Natural killer cell (primary cell): ENCODE measurements at regions not wholly inside any gene's neighbourhood (a gene's known extent, or its start where the extent isn't known, plus 50 kb on each side); places are given as distances from the start of the nearest gene placed in this dataset.

ENCODE experiments used
- ATAC-seq, 3 donors: fragments of 150-1000 bp in 2 of 3; fragments of 200-7000 bp in 1 of 3; cut with Tn5 transposase; 1 replicate in 1 of 3; 2 replicates in 2 of 3; pipeline ENCODE4 v1.10.0; 2021; ENCODE audit warnings: mild to moderate bottlenecking in 2 of 3, moderate library complexity in 2 of 3
- DNase-seq, 2 donors: peaks; one replicate each; pipeline versions ENCODE4 v3.0.0 to v3.0.0-alpha.2; 2013 to 2021; ENCODE audit warnings: mixed read lengths in 1 of 2
- H3K27ac ChIP-seq: one replicate; pipeline ENCODE4 v1.5.1; 2013; ENCODE audit warnings: mild to moderate bottlenecking, low read length
- H3K27me3 ChIP-seq: one replicate; pipeline ENCODE4 v1.6.1; 2013; ENCODE audit warnings: low read length; ENCODE audit not compliant: control insufficient read depth, insufficient read depth
- H3K36me3 ChIP-seq: one replicate; pipeline ENCODE4 v1.6.1; 2013; ENCODE audit warnings: low read length; ENCODE audit not compliant: control insufficient read depth, insufficient read depth
- H3K4me1 ChIP-seq: one replicate; pipeline ENCODE4 v1.6.1; 2013; ENCODE audit warnings: low read length; ENCODE audit not compliant: control insufficient read depth, insufficient read depth
- H3K4me3 ChIP-seq: one replicate; pipeline ENCODE4 v1.5.1; 2013; ENCODE audit warnings: low read length
- H3K9me3 ChIP-seq: one replicate; pipeline ENCODE4 v1.6.1; 2013; ENCODE audit warnings: low read length; ENCODE audit not compliant: control insufficient read depth, insufficient read depth
- H3K27ac Mint-ChIP-seq, 2 donors: one replicate each; pipeline ENCODE4 v1.8.0; 2022; ENCODE audit warnings: mild to moderate bottlenecking in 2 of 2, mixed read lengths in 2 of 2, moderate library complexity in 1 of 2
- H3K27me3 Mint-ChIP-seq, 2 donors: one replicate each; pipeline ENCODE4 v1.8.0; 2022; ENCODE audit warnings: low read depth in 2 of 2, mixed read lengths in 2 of 2
- H3K36me3 Mint-ChIP-seq: one replicate; pipeline ENCODE4 v1.8.0; 2022; ENCODE audit warnings: mixed read lengths
- H3K4me1 Mint-ChIP-seq, 2 donors: one replicate each; pipeline ENCODE4 v1.8.0; 2022; ENCODE audit warnings: mixed read lengths in 2 of 2
- H3K4me3 Mint-ChIP-seq: one replicate; pipeline ENCODE4 v1.8.0; 2022; ENCODE audit warnings: mild to moderate bottlenecking, moderate library complexity, mixed read lengths
- H3K9me3 Mint-ChIP-seq, 2 donors: one replicate each; pipeline ENCODE4 v1.8.0; 2022; ENCODE audit warnings: mixed read lengths in 2 of 2
- WGBS: methylation state at CpG from one replicate; pipeline ENCODE4 v1.1.7; 2013; ENCODE audit warnings: missing lambda C conversion rate; ENCODE audit not compliant: insufficient coverage; 5-methylcytosine and 5-hydroxymethylcytosine counted together
- intact Hi-C: fragments of 100-400 bp; cut with micrococcal nuclease; formaldehyde crosslinking; loops from one replicate; pipeline ENCODE4 v1.14.2; 2022
- TF ChIP-seq, protein P1 (sequence below): fragments of 200-600 bp; IDR thresholded peaks from one replicate; pipeline ENCODE4 v1.8.0; 2022; ENCODE audit warnings: antibody characterized with exemption

DNA sequence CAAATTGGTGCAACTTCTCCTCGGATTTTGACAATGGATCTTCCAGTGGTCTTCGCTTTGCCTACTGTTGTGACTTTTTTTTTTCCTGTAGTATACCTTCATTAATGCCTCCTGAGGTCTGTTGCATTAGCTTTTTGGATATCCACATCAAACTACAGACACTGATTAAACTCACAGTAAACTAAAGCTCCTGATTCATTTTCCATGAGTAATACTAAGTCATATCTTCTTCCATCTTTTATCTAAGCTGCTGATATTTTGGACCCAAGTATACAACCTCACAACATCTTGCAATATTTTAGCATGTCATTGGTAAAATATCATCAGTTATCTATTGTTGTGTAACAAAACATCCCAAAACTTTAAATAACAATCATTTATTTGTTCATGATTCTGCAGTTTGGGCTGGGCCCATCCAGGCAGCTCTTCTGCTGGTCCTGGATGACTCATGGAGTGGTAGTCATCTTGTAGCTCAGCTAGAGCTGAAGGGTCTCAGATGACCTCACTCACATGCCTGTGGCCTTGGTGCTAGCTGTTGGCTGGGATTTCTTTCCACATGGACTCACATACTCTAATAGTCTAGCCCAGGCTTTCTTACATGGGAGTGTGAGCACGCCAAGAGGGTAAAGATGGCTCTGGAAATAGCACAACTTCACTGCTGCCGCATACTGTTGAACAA, 78.3 kb upstream of the SRSF6 start:
- Histone ChIP-seq H3K4me3 (no peak overlapping the region), H3K4me1 (no peaks in the 10 kb centered on the region), H3K27me3 (no peaks in the 10 kb centered on the region), H3K36me3 (no peaks in the 10 kb centered on the region), H3K9me3 (no peaks in the 10 kb centered on the region), H3K27ac (no peak overlapping the region)
- no peak for DNase-seq
- TF ChIP-seq, protein P1, sequence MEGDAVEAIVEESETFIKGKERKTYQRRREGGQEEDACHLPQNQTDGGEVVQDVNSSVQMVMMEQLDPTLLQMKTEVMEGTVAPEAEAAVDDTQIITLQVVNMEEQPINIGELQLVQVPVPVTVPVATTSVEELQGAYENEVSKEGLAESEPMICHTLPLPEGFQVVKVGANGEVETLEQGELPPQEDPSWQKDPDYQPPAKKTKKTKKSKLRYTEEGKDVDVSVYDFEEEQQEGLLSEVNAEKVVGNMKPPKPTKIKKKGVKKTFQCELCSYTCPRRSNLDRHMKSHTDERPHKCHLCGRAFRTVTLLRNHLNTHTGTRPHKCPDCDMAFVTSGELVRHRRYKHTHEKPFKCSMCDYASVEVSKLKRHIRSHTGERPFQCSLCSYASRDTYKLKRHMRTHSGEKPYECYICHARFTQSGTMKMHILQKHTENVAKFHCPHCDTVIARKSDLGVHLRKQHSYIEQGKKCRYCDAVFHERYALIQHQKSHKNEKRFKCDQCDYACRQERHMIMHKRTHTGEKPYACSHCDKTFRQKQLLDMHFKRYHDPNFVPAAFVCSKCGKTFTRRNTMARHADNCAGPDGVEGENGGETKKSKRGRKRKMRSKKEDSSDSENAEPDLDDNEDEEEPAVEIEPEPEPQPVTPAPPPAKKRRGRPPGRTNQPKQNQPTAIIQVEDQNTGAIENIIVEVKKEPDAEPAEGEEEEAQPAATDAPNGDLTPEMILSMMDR = no peak
- Mint-ChIP-seq H3K36me3 (no peaks in the 10 kb centered on the region), H3K4me1 (no peaks in the 10 kb centered on the region), H3K27me3 (peaks cover 10 to 23% of the 10 kb centered on the region in 2 donors), H3K27ac (no peak overlapping the region), H3K4me3 (no peak overlapping the region), H3K9me3 (no peaks in the 10 kb centered on the region)
- intact Hi-C loops = no loop called here
- WGBS = 69% methylated on average over 4 of the region's 4 CpGs
- no peak for ATAC-seq

DNA sequence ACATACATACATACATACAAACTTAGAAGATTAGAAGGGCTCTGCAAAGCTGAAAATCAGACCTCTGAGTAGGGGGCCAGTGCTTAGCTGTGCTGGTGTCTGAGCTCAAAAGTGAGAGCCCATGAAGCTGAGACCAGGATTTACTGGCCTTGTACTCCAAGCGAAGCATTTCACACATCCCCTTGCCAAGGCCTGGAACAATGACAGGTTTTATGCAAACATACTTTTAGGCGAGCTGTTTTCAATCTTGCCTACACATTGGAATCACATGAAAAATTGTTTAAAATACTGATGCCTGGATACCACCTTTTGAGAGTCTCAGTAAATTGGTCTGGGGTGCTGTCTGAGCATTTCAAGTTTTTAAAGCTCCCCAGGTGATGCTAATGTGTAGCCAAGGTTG, 80.9 kb upstream of the SRSF6 start:
- Mint-ChIP-seq H3K4me1 (no peaks in the 10 kb centered on the region), H3K27ac (no peak overlapping the region), H3K36me3 (no peaks in the 10 kb centered on the region), H3K27me3 (peaks cover 10 to 17% of the 10 kb centered on the region in 2 donors), H3K4me3 (no peak overlapping the region), H3K9me3 (no peaks in the 10 kb centered on the region)
- TF ChIP-seq, protein P1 = no peak
- H3K36me3 ChIP-seq = no peaks in the 10 kb centered on the region
- no peaks in the 10 kb centered on the region for H3K27me3 ChIP-seq
- no peak overlapping the region for H3K4me3 ChIP-seq
- intact Hi-C loops = no loop called here
- H3K9me3 ChIP-seq = no peaks in the 10 kb centered on the region
- ATAC-seq (no peak), DNase-seq (no peak)
- 92% methylated on average over 2 of the region's 2 CpGs for WGBS
- H3K27ac ChIP-seq = no peak overlapping the region
- no peaks in the 10 kb centered on the region for H3K4me1 ChIP-seq

DNA sequence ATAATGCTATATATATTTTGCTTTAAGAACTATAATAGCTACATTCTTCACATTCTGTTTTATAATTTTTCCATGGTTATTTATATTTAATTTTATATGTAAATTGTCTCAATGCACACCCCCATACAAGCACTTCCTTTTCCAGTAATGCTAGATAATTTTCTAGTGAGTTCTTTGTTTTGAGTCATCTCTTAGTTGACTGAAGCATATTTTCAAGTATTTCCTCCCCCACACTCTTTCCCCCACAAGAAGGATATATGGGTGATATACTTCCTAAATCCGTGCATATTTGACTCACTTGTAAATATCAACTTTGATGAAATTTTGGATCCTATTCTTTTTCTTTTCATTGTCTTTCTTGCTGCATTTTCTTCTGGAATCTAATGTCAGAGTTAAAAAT, 82.1 kb upstream of the SRSF6 start:
- Mint-ChIP-seq H3K27ac (no peak overlapping the region), H3K4me3 (no peak overlapping the region), H3K9me3 (no peaks in the 10 kb centered on the region), H3K27me3 (peaks cover 10 to 16% of the 10 kb centered on the region in 2 donors), H3K36me3 (no peaks in the 10 kb centered on the region), H3K4me1 (no peaks in the 10 kb centered on the region)
- intact Hi-C loops = no loop called here
- H3K27ac ChIP-seq = no peak overlapping the region
- no peaks in the 10 kb centered on the region for H3K27me3 ChIP-seq
- DNase-seq (no peak), ATAC-seq (no peak)
- TF ChIP-seq, protein P1 = no peak
- no peaks in the 10 kb centered on the region for H3K36me3 ChIP-seq
- WGBS = 50% methylated on average over 1 of the region's 1 CpG
- no peaks in the 10 kb centered on the region for H3K9me3 ChIP-seq
- H3K4me1 ChIP-seq = no peaks in the 10 kb centered on the region
- no peak overlapping the region for H3K4me3 ChIP-seq

DNA sequence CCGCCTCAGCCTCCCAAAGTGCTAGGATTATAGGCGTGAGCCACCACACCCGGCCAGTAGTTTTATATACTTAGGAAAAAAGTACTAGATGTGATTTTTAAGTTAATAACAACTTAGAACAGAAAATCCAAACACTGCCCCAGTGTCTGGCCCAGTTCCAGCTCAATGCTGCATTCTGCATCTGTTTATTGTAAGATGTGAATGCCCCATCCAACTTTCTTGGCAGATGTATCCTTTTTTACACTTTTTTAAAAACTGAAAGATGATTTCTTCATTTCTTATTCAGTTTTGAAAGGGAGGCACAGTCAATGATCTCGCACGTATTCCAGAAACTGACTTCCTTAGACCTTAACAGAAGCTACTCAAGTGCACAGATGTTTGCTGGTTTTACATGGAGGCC, 85.6 kb upstream of the SRSF6 start:
- no peak overlapping the region for H3K27ac ChIP-seq
- no peaks in the 10 kb centered on the region for H3K4me1 ChIP-seq
- no peaks in the 10 kb centered on the region for H3K9me3 Mint-ChIP-seq
- intact Hi-C loops = no loop called here
- no peaks in the 10 kb centered on the region for H3K36me3 ChIP-seq
- no peak overlapping the region for H3K4me3 Mint-ChIP-seq
- DNase-seq (no peak), ATAC-seq (no peak)
- H3K27me3 Mint-ChIP-seq = peaks cover 4 to 8% of the 10 kb centered on the region in 2 donors
- H3K4me1 Mint-ChIP-seq = no peaks in the 10 kb centered on the region
- WGBS = 43% methylated on average over 2 of the region's 5 CpGs
- H3K27ac Mint-ChIP-seq = no peak overlapping the region
- TF ChIP-seq, protein P1 = no peak
- no peaks in the 10 kb centered on the region for H3K36me3 Mint-ChIP-seq
- H3K9me3 ChIP-seq = no peaks in the 10 kb centered on the region
- no peaks in the 10 kb centered on the region for H3K27me3 ChIP-seq
- H3K4me3 ChIP-seq = no peak overlapping the region
